ENCODE measurements at regions not wholly inside any gene's neighbourhood (a gene's known extent, or its start where the extent isn't known, plus 50 kb on each side); places are given as distances from the start of the nearest gene placed in this dataset.
"Not testable (repeated sequence)": the region's sequence is repeated elsewhere in the genome, so short reads cannot be mapped to it uniquely, and the experiment has no call there.

GRCh38 chr2:13698847-13699246 is 933.7 kb upstream of the LRATD1 start:
- Histone ChIP-seq H3K36me3 (no peaks in the 10 kb centered on the region), H3K27me3 (no peaks in the 10 kb centered on the region), H3K9me3 (no peaks in the 10 kb centered on the region), H3K4me3 (no peak overlapping the region), H3K27ac (no peak overlapping the region), H3K4me1 (no peaks in the 10 kb centered on the region)
- TF ChIP-seq POLR2A (IDR thresholded peaks at IDR 0.05) (no peak), CTCF (IDR thresholded peaks at IDR 0.05) (no peak)
- DNase-seq, result no peak

- H3K27ac ChIP-seq, H3K4me1 ChIP-seq, H3K9me3 ChIP-seq, DNase-seq, H3K4me3 ChIP-seq, H3K27me3 ChIP-seq, H3K36me3 ChIP-seq: not testable (repeated sequence)
These were observed 932.6 kb upstream of the LRATD1 start for GRCh38 chr2:13699939-13700338.

GRCh38 chr2:13711154-13711553 is 921.4 kb upstream of the LRATD1 start:
- H3K27me3 ChIP-seq, result no peaks in the 10 kb centered on the region
- H3K4me3 ChIP-seq, result no peak overlapping the region
- H3K9me3 ChIP-seq, result no peaks in the 10 kb centered on the region
- H3K27ac ChIP-seq, result no peak overlapping the region
- H3K4me1 ChIP-seq, result no peaks in the 10 kb centered on the region
- H3K36me3 ChIP-seq, result no peaks in the 10 kb centered on the region
- TF ChIP-seq CTCF (IDR thresholded peaks at IDR 0.05) (no peak), POLR2A (IDR thresholded peaks at IDR 0.05) (no peak)
- DNase-seq, result no peak

GRCh38 chr2:13714466-13714865 is 918.1 kb upstream of the LRATD1 start:
- H3K9me3 ChIP-seq, result no peaks in the 10 kb centered on the region
- no peaks in the 10 kb centered on the region for H3K27me3 ChIP-seq
- H3K4me1 ChIP-seq, result no peaks in the 10 kb centered on the region
- no peak for TF ChIP-seq CTCF (IDR thresholded peaks at IDR 0.05)
- no peak for TF ChIP-seq POLR2A (IDR thresholded peaks at IDR 0.05)
- H3K4me3 ChIP-seq, result no peak overlapping the region
- H3K27ac ChIP-seq, result no peak overlapping the region
- DNase-seq, result no peak
- no peaks in the 10 kb centered on the region for H3K36me3 ChIP-seq

GRCh38 chr2:13725945-13726344 is 906.6 kb upstream of the LRATD1 start:
- Histone ChIP-seq H3K4me1 (no peaks in the 10 kb centered on the region), H3K36me3 (no peaks in the 10 kb centered on the region), H3K9me3 (no peaks in the 10 kb centered on the region), H3K27me3 (no peaks in the 10 kb centered on the region), H3K4me3 (no peak overlapping the region), H3K27ac (no peak overlapping the region)
- DNase-seq, result no peak
- TF ChIP-seq POLR2A (IDR thresholded peaks at IDR 0.05) (no peak), CTCF (IDR thresholded peaks at IDR 0.05) (no peak)

- no peaks in the 10 kb centered on the region for H3K4me1 ChIP-seq
These were observed 887.2 kb upstream of the LRATD1 start for GRCh38 chr2:13745330-13745729.

More at GRCh38 chr2:13745330-13745729, 887.2 kb upstream of the LRATD1 start:
- Histone ChIP-seq H3K27ac (no peak overlapping the region), H3K36me3 (no peaks in the 10 kb centered on the region), H3K4me3 (no peak overlapping the region), H3K27me3 (no peaks in the 10 kb centered on the region), H3K9me3 (peaks cover 0 to 6% (median 0%) of the 10 kb centered on the region in 4 donors)
- no peak for DNase-seq
- TF ChIP-seq CTCF (IDR thresholded peaks at IDR 0.05) (no peak), POLR2A (IDR thresholded peaks at IDR 0.05) (no peak)

Measured in Peyer's patch (tissue), 4 donors.